ENCODE measurements at regions not wholly inside any gene's neighbourhood (a gene's known extent, or its start where the extent isn't known, plus 50 kb on each side); places are given as distances from the start of the nearest gene placed in this dataset.

DNA sequence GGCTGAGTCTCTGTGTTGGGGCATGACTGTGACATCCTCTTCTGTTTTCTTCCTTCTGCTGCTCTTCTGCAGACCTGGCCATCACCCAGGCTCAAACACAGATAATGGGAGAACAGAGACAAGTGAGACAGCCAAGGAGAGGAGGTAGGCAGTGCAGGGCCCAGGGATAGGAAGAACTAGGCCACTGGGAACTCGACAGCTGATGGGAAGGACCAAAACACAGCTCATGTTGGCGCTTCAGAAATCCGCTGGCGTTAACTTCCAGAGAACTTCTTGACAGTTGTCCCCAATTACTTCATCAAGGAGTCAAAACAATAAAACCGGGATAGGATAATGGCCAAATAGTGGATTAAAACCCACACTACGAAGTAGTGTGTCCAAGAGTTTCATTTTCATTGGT is 97.0 kb upstream of the PALS2 start:
- TF ChIP-seq, protein P1, sequence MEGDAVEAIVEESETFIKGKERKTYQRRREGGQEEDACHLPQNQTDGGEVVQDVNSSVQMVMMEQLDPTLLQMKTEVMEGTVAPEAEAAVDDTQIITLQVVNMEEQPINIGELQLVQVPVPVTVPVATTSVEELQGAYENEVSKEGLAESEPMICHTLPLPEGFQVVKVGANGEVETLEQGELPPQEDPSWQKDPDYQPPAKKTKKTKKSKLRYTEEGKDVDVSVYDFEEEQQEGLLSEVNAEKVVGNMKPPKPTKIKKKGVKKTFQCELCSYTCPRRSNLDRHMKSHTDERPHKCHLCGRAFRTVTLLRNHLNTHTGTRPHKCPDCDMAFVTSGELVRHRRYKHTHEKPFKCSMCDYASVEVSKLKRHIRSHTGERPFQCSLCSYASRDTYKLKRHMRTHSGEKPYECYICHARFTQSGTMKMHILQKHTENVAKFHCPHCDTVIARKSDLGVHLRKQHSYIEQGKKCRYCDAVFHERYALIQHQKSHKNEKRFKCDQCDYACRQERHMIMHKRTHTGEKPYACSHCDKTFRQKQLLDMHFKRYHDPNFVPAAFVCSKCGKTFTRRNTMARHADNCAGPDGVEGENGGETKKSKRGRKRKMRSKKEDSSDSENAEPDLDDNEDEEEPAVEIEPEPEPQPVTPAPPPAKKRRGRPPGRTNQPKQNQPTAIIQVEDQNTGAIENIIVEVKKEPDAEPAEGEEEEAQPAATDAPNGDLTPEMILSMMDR (IDR thresholded peaks at IDR 0.05): no peak
- no peak for TF ChIP-seq POLR2A (IDR thresholded peaks at IDR 0.05)
- no peak for TF ChIP-seq EP300 (IDR thresholded peaks at IDR 0.05)
